ENCODE measurements at regions not wholly inside any gene's neighbourhood (a gene's known extent, or its start where the extent isn't known, plus 50 kb on each side); places are given as distances from the start of the nearest gene placed in this dataset.

DNA sequence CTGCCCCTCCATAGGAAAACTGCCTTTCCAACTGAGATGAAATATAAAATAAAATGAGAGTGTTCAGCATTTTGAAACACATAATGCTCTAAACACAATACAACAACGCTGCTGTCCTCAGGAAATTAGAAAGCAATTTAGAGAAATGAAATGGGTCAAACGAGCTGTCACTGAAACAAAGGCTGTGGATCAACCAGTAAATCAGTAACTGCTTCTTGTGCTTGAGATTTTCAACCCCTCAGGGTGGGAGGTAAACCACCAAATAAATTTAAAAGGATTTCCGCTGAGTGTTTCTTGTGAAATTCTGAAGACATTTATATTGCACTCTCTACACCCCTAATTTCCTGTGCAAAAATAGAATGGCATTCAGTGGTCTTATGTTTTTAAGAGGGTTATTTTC lies 657.1 kb upstream of the SEL1L start:
- DNase-seq: no peak

DNA sequence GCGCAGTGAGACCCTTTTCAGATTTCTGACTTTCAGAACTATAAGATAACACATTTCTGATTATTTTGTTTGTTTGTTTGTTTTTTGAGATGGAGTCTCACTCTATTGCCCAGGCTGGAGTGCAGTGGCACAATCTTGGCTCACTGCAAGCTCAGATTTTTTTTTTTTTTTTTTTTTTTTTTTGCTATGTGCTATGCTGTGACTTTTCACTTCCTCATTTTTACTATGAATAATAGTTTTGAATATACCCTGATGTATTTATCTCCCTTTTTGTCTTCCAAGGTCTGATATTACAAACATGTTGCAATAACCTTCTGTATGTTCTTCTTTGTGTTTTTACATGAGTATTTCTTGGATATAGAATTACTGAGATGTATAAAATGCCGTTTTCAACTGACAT lies 658.7 kb upstream of the SEL1L start:
- no peak for DNase-seq

DNA sequence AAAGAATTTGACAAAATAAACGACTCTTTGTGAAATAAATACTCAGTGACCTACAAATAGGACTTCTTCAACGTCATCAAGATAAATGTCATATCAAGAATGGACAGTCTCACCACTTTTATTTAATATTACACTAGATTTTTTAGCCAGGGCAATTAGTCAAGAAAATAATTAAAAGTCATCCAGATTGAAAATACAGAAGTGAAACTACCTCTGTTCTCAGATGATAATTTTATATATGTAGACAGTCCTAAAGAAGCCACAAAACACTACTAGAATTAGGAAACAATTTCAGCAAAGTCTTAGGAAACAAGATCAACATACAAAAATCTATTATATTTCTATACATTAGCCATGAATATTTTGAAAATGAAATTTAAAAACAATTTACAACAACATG lies 689.6 kb upstream of the SEL1L start:
- DNase-seq: no peak

DNA sequence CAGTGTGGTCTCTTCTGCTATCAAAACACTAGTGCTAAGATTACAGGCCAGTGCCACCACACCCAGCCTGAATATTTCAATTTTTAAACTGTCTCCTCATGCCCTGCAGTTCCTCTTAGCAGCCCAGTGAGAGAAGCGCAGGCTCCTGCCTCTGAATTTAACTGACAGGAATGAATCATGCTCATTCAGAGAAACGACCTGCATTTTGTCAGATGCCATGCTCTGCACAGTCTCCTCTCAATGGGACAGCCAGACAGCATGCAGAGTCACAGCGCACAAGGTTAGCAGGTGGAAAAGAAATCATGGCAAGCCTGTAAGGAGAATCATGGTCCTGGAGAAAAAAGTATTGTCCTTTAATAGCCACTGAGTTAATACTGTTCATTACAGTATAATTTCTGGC lies 691.0 kb upstream of the SEL1L start:
- DNase-seq: no peak

- DNase-seq: no peak
Measured at GRCh38 chr14:82230748-82231147, 697.1 kb upstream of the SEL1L start.

- DNase-seq: no peak
Measured at GRCh38 chr14:82238649-82239048, 705.0 kb upstream of the SEL1L start.

- DNase-seq: no peak
Measured at GRCh38 chr14:82239223-82239622, 705.6 kb upstream of the SEL1L start.

- no peak for DNase-seq
Measured at GRCh38 chr14:82244791-82245190, 711.1 kb upstream of the SEL1L start.

DNA sequence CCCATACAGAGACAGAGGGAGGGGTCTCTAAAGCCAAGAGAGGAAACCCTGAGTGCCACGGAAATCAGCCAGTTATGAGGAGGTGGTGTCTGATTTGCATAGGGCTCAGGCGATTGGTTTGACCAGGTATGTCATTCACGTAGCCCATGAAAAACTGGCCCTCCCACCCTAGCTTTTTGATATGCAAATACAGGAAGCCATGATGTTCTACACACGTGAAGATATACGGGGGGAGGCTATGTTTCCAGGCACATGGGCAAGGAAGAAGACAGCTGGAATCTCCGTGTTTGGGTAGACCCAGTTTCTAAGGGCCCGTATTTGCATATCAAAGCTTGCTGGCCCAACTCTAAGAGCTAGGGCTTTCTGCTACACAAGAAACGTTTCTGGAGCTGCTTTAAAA lies 717.8 kb upstream of the SEL1L start:
- no peak for DNase-seq

DNA sequence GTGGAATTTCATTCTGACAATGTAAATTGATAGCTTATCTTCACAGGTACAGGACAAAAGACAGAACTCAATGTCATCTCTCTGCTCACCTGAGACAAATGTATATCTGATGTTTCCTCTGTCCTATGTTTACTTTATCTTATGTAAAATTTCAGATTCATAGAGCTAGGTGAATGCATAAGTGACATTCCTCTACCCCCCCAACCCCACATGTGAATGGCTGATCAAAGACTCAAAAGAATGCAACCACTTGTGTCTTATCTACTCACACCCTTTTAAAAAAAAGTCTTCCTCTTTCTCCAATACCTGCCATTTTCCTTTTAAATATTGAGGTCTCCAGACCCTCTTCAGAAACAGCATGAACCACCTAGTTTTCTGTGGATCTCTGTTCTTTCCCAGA lies 736.6 kb upstream of the SEL1L start:
- no peak for DNase-seq

- DNase-seq: no peak
Measured at GRCh38 chr14:82298811-82299210, 765.2 kb upstream of the SEL1L start.

GRCh38 chr14:82309199-82309598 lies 775.5 kb upstream of the SEL1L start:
- DNase-seq: no peak

- DNase-seq: no peak
Measured at GRCh38 chr14:82313889-82314288, 780.2 kb upstream of the SEL1L start.

GRCh38 chr14:82328442-82328841 lies 794.8 kb upstream of the SEL1L start:
- no peak for DNase-seq

- no peak for DNase-seq
Measured at GRCh38 chr14:82341261-82341810, 807.7 kb upstream of the SEL1L start.

GRCh38 chr14:82342596-82342995 lies 808.9 kb upstream of the SEL1L start:
- no peak for DNase-seq

DNA sequence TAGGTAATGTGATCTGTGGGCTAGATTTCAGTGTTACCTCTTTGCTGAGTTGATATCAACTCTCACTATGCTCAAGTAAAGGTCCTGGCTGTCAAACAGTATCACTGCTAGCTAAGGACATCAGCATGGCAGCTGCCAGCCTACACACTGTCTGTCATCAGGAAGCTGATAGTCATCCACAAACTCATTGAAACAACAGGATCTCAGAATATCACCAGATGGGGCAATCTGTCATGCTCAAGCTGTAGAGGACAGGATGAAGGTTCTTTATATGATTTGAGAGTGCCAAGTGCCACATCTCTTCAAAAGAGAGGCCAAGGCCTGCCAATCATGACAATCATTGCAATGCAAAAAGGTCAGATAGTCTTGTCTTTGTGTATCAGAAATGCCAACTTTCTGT lies 811.5 kb upstream of the SEL1L start:
- no peak for DNase-seq

- no peak for DNase-seq
Measured at GRCh38 chr14:82354126-82354525, 820.5 kb upstream of the SEL1L start.

DNA sequence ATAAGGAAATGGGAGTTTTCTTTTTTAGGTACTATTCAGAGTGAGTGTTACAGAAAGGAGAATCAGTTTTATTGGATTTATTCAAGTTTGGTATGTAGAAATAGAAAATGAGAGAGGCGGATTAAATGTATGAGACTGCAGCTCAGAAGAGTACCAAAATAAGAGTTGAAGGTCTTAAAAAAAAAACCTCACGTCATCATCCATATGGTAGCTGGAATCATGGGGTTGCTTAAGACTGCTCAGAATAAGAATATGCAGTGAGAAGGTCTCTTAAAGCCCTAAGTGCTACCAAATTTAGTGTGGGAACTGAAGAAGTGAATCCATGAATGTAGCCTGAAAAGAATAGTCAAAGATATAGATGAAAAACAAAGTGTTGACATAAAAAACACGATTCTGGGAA lies 825.5 kb upstream of the SEL1L start:
- DNase-seq: no peak

- DNase-seq: no peak
Measured at GRCh38 chr14:82362452-82362851, 828.8 kb upstream of the SEL1L start.

GRCh38 chr14:82365471-82365870 lies 831.8 kb upstream of the SEL1L start:
- DNase-seq: no peak

- no peak for DNase-seq
Measured at GRCh38 chr14:82366803-82367202, 833.1 kb upstream of the SEL1L start.

- no peak for DNase-seq
Measured at GRCh38 chr14:82379291-82379690, 845.6 kb upstream of the SEL1L start.

- DNase-seq: no peak
Measured at GRCh38 chr14:82385048-82385447, 851.4 kb upstream of the SEL1L start.

DNA sequence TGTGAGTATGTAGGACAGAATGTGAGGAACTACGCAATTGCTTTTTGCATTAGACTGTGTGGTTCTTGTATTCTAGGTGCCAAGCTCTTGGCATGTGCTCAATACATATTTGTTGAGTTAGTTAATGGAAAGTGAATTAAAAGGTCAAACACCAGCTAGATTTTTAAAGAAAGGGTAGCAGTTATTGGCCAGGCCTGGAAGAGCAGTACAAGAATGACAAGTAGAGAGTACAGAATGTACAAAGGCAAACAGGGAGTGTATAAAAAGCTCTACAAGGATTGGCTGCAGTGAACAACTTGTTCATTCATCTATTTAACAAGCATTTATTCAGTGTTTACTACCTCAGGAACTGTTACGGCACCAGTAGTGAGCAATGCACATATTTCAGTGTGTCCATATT lies 854.0 kb upstream of the SEL1L start:
- no peak for DNase-seq

- DNase-seq: no peak
Measured at GRCh38 chr14:82388488-82388887, 854.8 kb upstream of the SEL1L start.
